ENCODE measurements at regions not wholly inside any gene's neighbourhood (a gene's known extent, or its start where the extent isn't known, plus 50 kb on each side); places are given as distances from the start of the nearest gene placed in this dataset.
"Not testable (repeated sequence)": the region's sequence is repeated elsewhere in the genome, so short reads cannot be mapped to it uniquely, and the experiment has no call there.

DNA sequence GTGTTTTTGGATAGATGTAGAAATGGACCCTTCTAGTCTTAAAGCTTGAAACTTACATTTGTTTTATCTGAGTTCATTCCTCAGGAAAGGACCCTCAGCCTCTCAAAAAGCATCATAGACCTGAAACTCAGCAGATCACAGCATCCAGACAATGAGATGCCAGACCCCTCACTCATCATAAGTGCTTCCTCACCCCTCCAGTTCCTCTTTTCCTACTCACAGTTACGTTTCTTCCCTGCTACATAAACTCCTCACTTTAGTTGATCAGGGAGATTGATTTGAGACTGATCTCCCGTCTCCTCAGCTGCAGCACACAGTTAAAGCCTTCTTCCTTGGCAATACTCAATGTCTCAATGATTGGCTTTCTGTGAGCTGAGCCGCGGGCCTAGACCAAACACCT is 282.0 kb downstream of the FAM72C start:
- H3K27me3 ChIP-seq (ENCODE audit: control insufficient read depth in 1 of 2, insufficient read depth in 2 of 2, low read length in 2 of 2) = no peaks in the 10 kb centered on the region
- no peak overlapping the region for H3K4me3 ChIP-seq (ENCODE audit: low read depth in 1 of 2, low read length in 2 of 2)
- WGBS, 2 donors = 72 to 73% methylated on average over 4 of the region's 4 CpGs

DNA sequence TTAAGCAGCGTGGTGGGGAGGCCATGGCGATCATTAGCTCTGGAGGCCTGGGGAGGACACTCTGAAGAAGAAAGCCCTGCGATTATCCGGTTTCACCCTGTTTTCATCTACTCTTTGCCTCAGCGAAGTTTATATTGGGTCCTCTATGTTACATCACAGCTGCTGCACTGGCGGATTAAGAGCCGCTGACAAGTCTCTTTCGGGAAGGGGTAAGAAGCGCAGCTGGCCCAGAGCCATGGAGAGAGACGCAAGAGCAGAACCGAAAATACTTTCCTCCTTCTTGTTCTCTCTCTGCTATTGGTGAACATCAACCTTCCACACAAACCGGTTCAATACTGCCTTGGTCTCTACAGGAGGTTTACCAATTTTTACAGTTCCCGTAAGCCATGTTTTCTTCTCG is 291.5 kb downstream of the FAM72C start:
- no peaks in the 10 kb centered on the region for H3K36me3 ChIP-seq (ENCODE audit: control insufficient read depth in 2 of 2, insufficient read depth in 2 of 2, low read length in 1 of 2)
- 87 to 88% methylated on average over 14 of the region's 14 CpGs for WGBS, 2 donors
- no peak overlapping the region for H3K4me3 ChIP-seq (ENCODE audit: low read depth in 1 of 2, low read length in 2 of 2)
- peaks cover 0 to 7% of the 10 kb centered on the region in 2 donors for H3K9me3 ChIP-seq (ENCODE audit: control insufficient read depth in 2 of 2, insufficient read depth in 1 of 2, low read depth in 1 of 2, low read length in 1 of 2)
- H3K27ac ChIP-seq (ENCODE audit: low read depth in 2 of 2, low read length in 1 of 2) = no peak overlapping the region
- no peaks in the 10 kb centered on the region for H3K4me1 ChIP-seq (ENCODE audit: control insufficient read depth in 2 of 2, insufficient read depth in 2 of 2, low read length in 1 of 2)
- H3K27me3 ChIP-seq (ENCODE audit: control insufficient read depth in 1 of 2, insufficient read depth in 2 of 2, low read length in 2 of 2) = no peaks in the 10 kb centered on the region

More for the DNA sequence above, 282.0 kb downstream of the FAM72C start:
- H3K27ac ChIP-seq (ENCODE audit: low read depth in 2 of 2, low read length in 1 of 2) = no peak overlapping the region
- H3K9me3 ChIP-seq (ENCODE audit: control insufficient read depth in 2 of 2, insufficient read depth in 1 of 2, low read depth in 1 of 2, low read length in 1 of 2) = peaks cover 0 to 2% of the 10 kb centered on the region in 2 donors
- H3K4me1 ChIP-seq (ENCODE audit: control insufficient read depth in 2 of 2, insufficient read depth in 2 of 2, low read length in 1 of 2) = no peaks in the 10 kb centered on the region
- H3K36me3 ChIP-seq (ENCODE audit: control insufficient read depth in 2 of 2, insufficient read depth in 2 of 2, low read length in 1 of 2) = no peaks in the 10 kb centered on the region

DNA sequence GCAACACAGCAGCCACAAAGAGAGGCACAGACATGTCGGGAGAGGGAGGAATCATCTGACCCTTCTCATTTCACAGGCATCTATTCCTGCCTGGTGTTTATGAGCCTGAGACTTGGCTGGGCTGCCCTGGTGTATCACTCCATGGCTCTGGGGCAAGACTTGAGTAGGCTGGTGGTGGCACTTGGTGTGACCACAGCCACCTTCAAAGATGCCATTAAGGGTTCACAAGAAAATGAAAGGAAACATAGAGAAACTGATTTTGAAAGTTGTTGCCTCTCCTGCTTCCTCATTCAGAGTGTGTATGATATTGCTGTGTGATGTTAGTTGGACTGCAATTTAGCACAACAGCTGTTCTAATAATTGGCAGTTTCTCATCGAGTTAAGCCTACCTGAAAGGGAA is 298.8 kb downstream of the FAM72C start:
- WGBS, 2 donors = 63 to 74% methylated on average over 2 of the region's 2 CpGs
- no peak overlapping the region for H3K4me3 ChIP-seq (ENCODE audit: low read depth in 1 of 2, low read length in 2 of 2)
- H3K27ac ChIP-seq (ENCODE audit: low read depth in 2 of 2, low read length in 1 of 2) = no peak overlapping the region
- no peaks in the 10 kb centered on the region for H3K36me3 ChIP-seq (ENCODE audit: control insufficient read depth in 2 of 2, insufficient read depth in 2 of 2, low read length in 1 of 2)
- no peaks in the 10 kb centered on the region for H3K27me3 ChIP-seq (ENCODE audit: control insufficient read depth in 1 of 2, insufficient read depth in 2 of 2, low read length in 2 of 2)
- no peaks in the 10 kb centered on the region for H3K9me3 ChIP-seq (ENCODE audit: control insufficient read depth in 2 of 2, insufficient read depth in 1 of 2, low read depth in 1 of 2, low read length in 1 of 2)
- no peaks in the 10 kb centered on the region for H3K4me1 ChIP-seq (ENCODE audit: control insufficient read depth in 2 of 2, insufficient read depth in 2 of 2, low read length in 1 of 2)

DNA sequence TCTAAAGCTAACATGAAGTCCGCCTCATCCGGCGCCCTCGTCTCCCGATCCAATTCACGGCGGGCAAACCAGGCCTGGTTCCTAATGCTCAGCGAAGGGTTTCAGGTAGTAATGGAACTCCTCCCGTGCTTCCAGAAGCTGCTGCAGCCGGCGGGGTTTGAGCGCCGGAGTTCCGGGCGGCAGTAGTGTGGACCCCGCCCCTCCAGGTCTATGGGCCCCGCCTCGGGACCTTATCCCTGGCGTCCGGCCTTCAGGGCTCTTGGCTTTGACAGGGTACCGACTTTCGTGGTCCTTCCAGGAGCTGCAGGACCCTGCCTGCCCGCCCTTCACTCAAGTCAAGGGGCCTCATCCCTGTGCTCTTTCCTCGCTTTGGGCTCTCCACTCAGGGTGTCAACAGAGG is 304.1 kb downstream of the FAM72C start:
- H3K4me3 ChIP-seq (ENCODE audit: low read depth in 1 of 2, low read length in 2 of 2) = no peak overlapping the region
- no peaks in the 10 kb centered on the region for H3K4me1 ChIP-seq (ENCODE audit: control insufficient read depth in 2 of 2, insufficient read depth in 2 of 2, low read length in 1 of 2)
- WGBS, 2 donors = 31 to 41% methylated on average over 24 of the region's 24 CpGs
- peaks cover 9 to 12% of the 10 kb centered on the region in 2 donors for H3K9me3 ChIP-seq (ENCODE audit: control insufficient read depth in 2 of 2, insufficient read depth in 1 of 2, low read depth in 1 of 2, low read length in 1 of 2)
- no peak overlapping the region for H3K27ac ChIP-seq (ENCODE audit: low read depth in 2 of 2, low read length in 1 of 2)
- no peaks in the 10 kb centered on the region for H3K36me3 ChIP-seq (ENCODE audit: control insufficient read depth in 2 of 2, insufficient read depth in 2 of 2, low read length in 1 of 2)
- H3K27me3 ChIP-seq (ENCODE audit: control insufficient read depth in 1 of 2, insufficient read depth in 2 of 2, low read length in 2 of 2) = peaks cover 0 to 2% of the 10 kb centered on the region in 2 donors

- Histone ChIP-seq H3K4me3 (ENCODE audit: low read depth in 1 of 2, low read length in 2 of 2) (no peak overlapping the region), H3K4me1 (ENCODE audit: control insufficient read depth in 2 of 2, insufficient read depth in 2 of 2, low read length in 1 of 2) (no peaks in the 10 kb centered on the region), H3K9me3 (ENCODE audit: control insufficient read depth in 2 of 2, insufficient read depth in 1 of 2, low read depth in 1 of 2, low read length in 1 of 2) (peaks cover 9 to 12% of the 10 kb centered on the region in 2 donors), H3K27ac (ENCODE audit: low read depth in 2 of 2, low read length in 1 of 2) (no peak overlapping the region), H3K36me3 (ENCODE audit: control insufficient read depth in 2 of 2, insufficient read depth in 2 of 2, low read length in 1 of 2) (no peaks in the 10 kb centered on the region), H3K27me3 (ENCODE audit: control insufficient read depth in 1 of 2, insufficient read depth in 2 of 2, low read length in 2 of 2) (peaks cover 2 to 3% of the 10 kb centered on the region in 2 donors)
- WGBS, 2 donors = 78 to 84% methylated on average over 8 of the region's 8 CpGs
Observed at GRCh38 chr1:143666851-143667250, 304.9 kb downstream of the FAM72C start.

DNA sequence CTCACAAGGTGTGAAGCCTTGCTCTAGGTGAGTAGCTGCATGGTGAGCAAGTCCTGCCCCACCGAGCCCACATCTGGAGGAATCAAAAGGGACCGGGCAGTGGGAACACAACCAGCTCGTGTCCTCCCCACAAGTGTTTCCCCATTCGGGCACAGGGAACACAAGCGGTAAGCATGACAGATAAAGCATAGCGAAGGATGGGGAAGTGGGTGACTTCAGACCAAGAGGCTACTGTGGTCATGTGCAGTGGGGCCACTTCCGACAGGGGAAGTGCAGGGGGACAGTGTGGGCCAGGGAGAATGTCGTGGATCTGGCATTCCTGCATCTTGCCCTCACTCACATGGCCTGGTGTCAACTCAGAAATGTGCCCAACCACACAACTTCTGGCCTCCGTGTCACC is 306.2 kb downstream of the FAM72C start:
- WGBS, 2 donors = 63 to 66% methylated on average over 9 of the region's 9 CpGs
- Histone ChIP-seq H3K27me3 (ENCODE audit: control insufficient read depth in 1 of 2, insufficient read depth in 2 of 2, low read length in 2 of 2) (peaks cover 2 to 3% of the 10 kb centered on the region in 2 donors), H3K4me3 (ENCODE audit: low read depth in 1 of 2, low read length in 2 of 2) (no peak overlapping the region)

DNA sequence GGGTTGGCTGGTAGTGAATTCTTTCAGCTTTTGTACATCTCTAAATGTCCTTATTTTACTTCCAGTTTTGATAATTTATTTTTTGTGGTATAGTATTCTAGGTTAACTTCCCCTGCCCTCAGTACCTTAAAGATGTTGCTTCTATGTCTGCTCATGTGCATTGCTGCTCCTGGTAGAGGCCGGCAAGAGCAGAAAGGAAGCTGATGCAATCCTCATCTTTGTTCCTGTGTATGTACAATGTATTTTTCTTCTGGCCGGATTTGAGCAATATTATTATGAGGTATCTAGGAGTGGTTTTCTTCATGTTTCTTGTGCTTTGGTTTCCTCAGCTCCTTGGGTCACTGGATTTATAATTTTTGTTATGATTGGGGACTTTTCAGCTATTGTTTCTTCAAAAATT is 308.7 kb downstream of the FAM72C start:
- not testable (repeated sequence) for H3K27me3 ChIP-seq (ENCODE audit: control insufficient read depth in 1 of 2, insufficient read depth in 2 of 2, low read length in 2 of 2); H3K36me3 ChIP-seq (ENCODE audit: control insufficient read depth in 2 of 2, insufficient read depth in 2 of 2, low read length in 1 of 2); H3K4me1 ChIP-seq (ENCODE audit: control insufficient read depth in 2 of 2, insufficient read depth in 2 of 2, low read length in 1 of 2); H3K4me3 ChIP-seq (ENCODE audit: low read depth in 1 of 2, low read length in 2 of 2); H3K27ac ChIP-seq (ENCODE audit: low read depth in 2 of 2, low read length in 1 of 2)
- peaks cover 9 to 14% of the 10 kb centered on the region in 2 donors for H3K9me3 ChIP-seq (ENCODE audit: control insufficient read depth in 2 of 2, insufficient read depth in 1 of 2, low read depth in 1 of 2, low read length in 1 of 2)
- WGBS, 2 donors = 52 to 60% methylated on average over 2 of the region's 2 CpGs

More for the DNA sequence above, 306.2 kb downstream of the FAM72C start:
- Histone ChIP-seq H3K4me1 (ENCODE audit: control insufficient read depth in 2 of 2, insufficient read depth in 2 of 2, low read length in 1 of 2) (peaks cover 0 to 3% of the 10 kb centered on the region in 2 donors), H3K36me3 (ENCODE audit: control insufficient read depth in 2 of 2, insufficient read depth in 2 of 2, low read length in 1 of 2) (no peaks in the 10 kb centered on the region), H3K27ac (ENCODE audit: low read depth in 2 of 2, low read length in 1 of 2) (no peak overlapping the region), H3K9me3 (ENCODE audit: control insufficient read depth in 2 of 2, insufficient read depth in 1 of 2, low read depth in 1 of 2, low read length in 1 of 2) (peaks cover 9 to 12% of the 10 kb centered on the region in 2 donors)

DNA sequence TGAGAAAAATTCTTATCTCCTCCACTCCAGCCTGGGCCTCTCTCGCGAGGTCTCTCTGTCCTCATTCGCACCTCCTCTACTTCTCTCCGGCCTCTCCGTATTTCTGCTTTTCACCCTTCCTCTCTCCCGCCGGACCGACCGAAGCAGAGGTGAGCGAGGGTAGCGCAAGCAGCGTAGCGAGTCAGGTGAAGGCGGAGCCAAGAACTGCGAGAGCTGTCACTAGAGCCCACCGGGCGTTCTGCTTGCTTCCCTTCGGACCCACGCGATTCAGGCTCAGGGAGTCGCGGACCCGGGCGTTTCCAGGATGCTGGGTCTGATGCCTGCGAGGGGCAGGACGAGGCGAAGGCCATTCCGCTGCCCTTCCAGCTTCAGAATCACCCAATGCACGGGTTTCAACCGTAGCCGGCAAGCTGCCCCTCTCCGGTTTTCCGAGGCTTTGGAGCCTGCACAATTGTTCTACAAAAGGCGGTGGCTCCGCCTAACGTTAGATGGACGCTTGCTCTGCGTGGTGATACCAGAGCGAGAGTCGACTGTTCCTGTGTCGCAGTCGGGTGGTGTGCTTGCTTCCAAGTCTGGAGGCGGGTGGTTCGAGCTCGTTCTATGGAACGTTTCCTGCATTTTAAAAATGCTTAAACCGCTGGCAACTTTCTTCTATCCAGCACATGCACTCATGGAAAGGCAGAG is 310.2 kb downstream of the FAM72C start:
- no peak overlapping the region for H3K27ac ChIP-seq (ENCODE audit: low read depth in 2 of 2, low read length in 1 of 2)
- H3K27me3 ChIP-seq (ENCODE audit: control insufficient read depth in 1 of 2, insufficient read depth in 2 of 2, low read length in 2 of 2) = peaks cover 0 to 3% of the 10 kb centered on the region in 2 donors
- no peak overlapping the region for H3K4me3 ChIP-seq (ENCODE audit: low read depth in 1 of 2, low read length in 2 of 2)
- H3K4me1 ChIP-seq (ENCODE audit: control insufficient read depth in 2 of 2, insufficient read depth in 2 of 2, low read length in 1 of 2) = peaks cover 0 to 3% of the 10 kb centered on the region in 2 donors
- 6 to 9% methylated on average over 47 of the region's 47 CpGs for WGBS, 2 donors
- no peaks in the 10 kb centered on the region for H3K36me3 ChIP-seq (ENCODE audit: control insufficient read depth in 2 of 2, insufficient read depth in 2 of 2, low read length in 1 of 2)
- peaks cover 0 to 7% of the 10 kb centered on the region in 2 donors for H3K9me3 ChIP-seq (ENCODE audit: control insufficient read depth in 2 of 2, insufficient read depth in 1 of 2, low read depth in 1 of 2, low read length in 1 of 2)

DNA sequence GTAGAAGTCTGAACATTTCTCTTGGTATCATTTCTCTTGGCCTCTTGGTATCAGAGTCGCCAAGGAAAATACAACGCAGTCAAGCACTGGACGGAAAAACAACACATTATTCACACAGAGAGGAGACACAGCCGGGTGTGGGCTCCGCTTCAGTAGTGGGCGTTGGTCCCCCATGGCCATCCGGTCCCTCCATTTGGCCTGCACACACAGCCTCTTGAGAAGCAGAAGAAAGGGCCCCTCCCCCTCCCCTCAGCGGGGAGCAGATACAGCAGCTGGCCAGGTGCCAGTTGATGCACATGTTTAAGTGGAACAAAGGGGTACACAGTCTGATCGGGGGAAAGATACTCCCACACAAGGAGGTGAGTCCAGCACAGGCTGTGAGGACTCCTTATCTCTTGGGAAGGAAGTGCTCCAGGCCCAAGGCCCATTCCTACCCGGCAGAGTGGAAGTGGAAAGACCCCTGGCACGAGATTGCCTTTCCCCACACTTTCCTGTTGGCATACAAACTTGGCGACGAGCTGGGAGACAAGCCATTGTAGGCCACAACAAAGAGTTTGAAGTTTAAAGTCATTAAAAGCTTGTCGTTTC is 311.3 kb downstream of the FAM72C start:
- 21 to 23% methylated on average over 13 to 14 of the region's 14 CpGs for WGBS, 2 donors
- H3K27ac ChIP-seq (ENCODE audit: low read depth in 2 of 2, low read length in 1 of 2) = no peak overlapping the region
- no peak overlapping the region for H3K4me3 ChIP-seq (ENCODE audit: low read depth in 1 of 2, low read length in 2 of 2)
- peaks cover 3 to 4% of the 10 kb centered on the region in 2 donors for H3K27me3 ChIP-seq (ENCODE audit: control insufficient read depth in 1 of 2, insufficient read depth in 2 of 2, low read length in 2 of 2)
- no peaks in the 10 kb centered on the region for H3K36me3 ChIP-seq (ENCODE audit: control insufficient read depth in 2 of 2, insufficient read depth in 2 of 2, low read length in 1 of 2)
- H3K4me1 ChIP-seq (ENCODE audit: control insufficient read depth in 2 of 2, insufficient read depth in 2 of 2, low read length in 1 of 2) = peaks cover 0 to 3% of the 10 kb centered on the region in 2 donors
- peaks cover 0 to 2% of the 10 kb centered on the region in 2 donors for H3K9me3 ChIP-seq (ENCODE audit: control insufficient read depth in 2 of 2, insufficient read depth in 1 of 2, low read depth in 1 of 2, low read length in 1 of 2)

- H3K27ac ChIP-seq (ENCODE audit: low read depth in 2 of 2, low read length in 1 of 2) = no peak overlapping the region
- H3K9me3 ChIP-seq (ENCODE audit: control insufficient read depth in 2 of 2, insufficient read depth in 1 of 2, low read depth in 1 of 2, low read length in 1 of 2) = peaks cover 6 to 26% of the 10 kb centered on the region in 2 donors
- H3K36me3 ChIP-seq (ENCODE audit: control insufficient read depth in 2 of 2, insufficient read depth in 2 of 2, low read length in 1 of 2) = no peaks in the 10 kb centered on the region
- peaks cover 9 to 22% of the 10 kb centered on the region in 2 donors for H3K27me3 ChIP-seq (ENCODE audit: control insufficient read depth in 1 of 2, insufficient read depth in 2 of 2, low read length in 2 of 2)
- no peak overlapping the region for H3K4me3 ChIP-seq (ENCODE audit: low read depth in 1 of 2, low read length in 2 of 2)
- 23 to 33% methylated on average over 24 of the region's 24 CpGs for WGBS, 2 donors
- no peaks in the 10 kb centered on the region for H3K4me1 ChIP-seq (ENCODE audit: control insufficient read depth in 2 of 2, insufficient read depth in 2 of 2, low read length in 1 of 2)
Observed at GRCh38 chr1:143653429-143653802, 318.4 kb downstream of the FAM72C start.
